ENCODE measurements at regions not wholly inside any gene's neighbourhood (a gene's known extent, or its start where the extent isn't known, plus 50 kb on each side); places are given as distances from the start of the nearest gene placed in this dataset.

DNA sequence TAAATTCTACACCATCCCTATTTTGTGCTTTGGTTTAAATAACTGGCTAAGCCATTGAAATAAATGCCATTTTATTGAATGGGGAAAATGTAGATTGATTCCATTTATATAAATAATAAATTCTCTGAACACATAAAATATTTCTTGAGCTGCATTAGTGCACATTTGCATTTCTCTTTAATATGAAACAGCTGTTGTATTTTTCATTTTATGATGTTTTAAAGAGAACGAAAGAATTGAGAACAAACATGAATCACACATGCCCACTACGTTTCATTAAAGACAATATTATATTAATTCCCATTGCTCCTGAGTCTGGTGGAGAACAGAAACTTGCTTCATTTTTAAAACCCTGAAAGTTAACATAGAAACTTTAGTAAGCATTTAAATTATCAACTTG lies 235.7 kb upstream of the CFAP20DC start:
- WGBS, 2 experiments (ENCODE audit: insufficient coverage in 1 of 2, insufficient read length in 1 of 2): 100% methylated on average over 1 to 2 of the region's 2 CpGs
- no peak for DNase-seq
- no peak overlapping the region for H3K9ac ChIP-seq (ENCODE audit: extremely low read depth, low read length, poor library complexity, severe bottlenecking)
- H3K36me3 ChIP-seq (ENCODE audit: control insufficient read depth, insufficient read depth, low read length): no peaks in the 10 kb centered on the region
- H3K9me3 Mint-ChIP-seq: no peaks in the 10 kb centered on the region
- no peak overlapping the region for H3K27ac Mint-ChIP-seq
- no peaks in the 10 kb centered on the region for H3K36me3 Mint-ChIP-seq (ENCODE audit: low read depth)
- H3K4me1 Mint-ChIP-seq: peaks cover 2% of the 10 kb centered on the region
- TF ChIP-seq, protein P1, sequence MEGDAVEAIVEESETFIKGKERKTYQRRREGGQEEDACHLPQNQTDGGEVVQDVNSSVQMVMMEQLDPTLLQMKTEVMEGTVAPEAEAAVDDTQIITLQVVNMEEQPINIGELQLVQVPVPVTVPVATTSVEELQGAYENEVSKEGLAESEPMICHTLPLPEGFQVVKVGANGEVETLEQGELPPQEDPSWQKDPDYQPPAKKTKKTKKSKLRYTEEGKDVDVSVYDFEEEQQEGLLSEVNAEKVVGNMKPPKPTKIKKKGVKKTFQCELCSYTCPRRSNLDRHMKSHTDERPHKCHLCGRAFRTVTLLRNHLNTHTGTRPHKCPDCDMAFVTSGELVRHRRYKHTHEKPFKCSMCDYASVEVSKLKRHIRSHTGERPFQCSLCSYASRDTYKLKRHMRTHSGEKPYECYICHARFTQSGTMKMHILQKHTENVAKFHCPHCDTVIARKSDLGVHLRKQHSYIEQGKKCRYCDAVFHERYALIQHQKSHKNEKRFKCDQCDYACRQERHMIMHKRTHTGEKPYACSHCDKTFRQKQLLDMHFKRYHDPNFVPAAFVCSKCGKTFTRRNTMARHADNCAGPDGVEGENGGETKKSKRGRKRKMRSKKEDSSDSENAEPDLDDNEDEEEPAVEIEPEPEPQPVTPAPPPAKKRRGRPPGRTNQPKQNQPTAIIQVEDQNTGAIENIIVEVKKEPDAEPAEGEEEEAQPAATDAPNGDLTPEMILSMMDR (conservative IDR thresholded peaks at IDR 0.05): no peak
- no peaks in the 10 kb centered on the region for H3K9me3 ChIP-seq (ENCODE audit: control insufficient read depth, low read length)
- H3K4me1 ChIP-seq (ENCODE audit: control insufficient read depth, insufficient read depth, low read length): no peaks in the 10 kb centered on the region
- no peaks in the 10 kb centered on the region for H3K27me3 ChIP-seq (ENCODE audit: control insufficient read depth, insufficient read depth, low read length, poor library complexity, severe bottlenecking)
- H3K27ac ChIP-seq (ENCODE audit: low read depth, low read length): no peak overlapping the region
- H3K27me3 Mint-ChIP-seq (ENCODE audit: insufficient read depth): peaks cover 8% of the 10 kb centered on the region
- H3K4me3 ChIP-seq (ENCODE audit: low read length): no peak overlapping the region
- no peak overlapping the region for H3K4me3 Mint-ChIP-seq

GRCh38 chr3:59284926-59285325 lies 235.1 kb upstream of the CFAP20DC start:
- Histone ChIP-seq H3K4me3 (ENCODE audit: low read length) (no peak overlapping the region), H3K27ac (ENCODE audit: low read depth, low read length) (no peak overlapping the region), H3K27me3 (ENCODE audit: control insufficient read depth, insufficient read depth, low read length, poor library complexity, severe bottlenecking) (no peaks in the 10 kb centered on the region), H3K4me1 (ENCODE audit: control insufficient read depth, insufficient read depth, low read length) (no peaks in the 10 kb centered on the region), H3K9me3 (ENCODE audit: control insufficient read depth, low read length) (no peaks in the 10 kb centered on the region), H3K9ac (ENCODE audit: extremely low read depth, low read length, poor library complexity, severe bottlenecking) (no peak overlapping the region), H3K36me3 (ENCODE audit: control insufficient read depth, insufficient read depth, low read length) (no peaks in the 10 kb centered on the region)
- Mint-ChIP-seq H3K9me3 (no peaks in the 10 kb centered on the region), H3K4me1 (peaks cover 2% of the 10 kb centered on the region), H3K4me3 (no peak overlapping the region), H3K27ac (no peak overlapping the region), H3K27me3 (ENCODE audit: insufficient read depth) (peaks cover 8% of the 10 kb centered on the region), H3K36me3 (ENCODE audit: low read depth) (no peaks in the 10 kb centered on the region)
- WGBS, 2 experiments (ENCODE audit: insufficient coverage in 1 of 2, insufficient read length in 1 of 2): 100% methylated on average over 1 of the region's 1 CpG; no CpG with 5 or more reads in 1 of the 2 experiments
- DNase-seq: no peak
- TF ChIP-seq, protein P1 (conservative IDR thresholded peaks at IDR 0.05): no peak

GRCh38 chr3:59280113-59280512 lies 230.3 kb upstream of the CFAP20DC start:
- Mint-ChIP-seq H3K9me3 (peaks cover 8% of the 10 kb centered on the region), H3K36me3 (ENCODE audit: low read depth) (no peaks in the 10 kb centered on the region), H3K4me1 (peaks cover 15% of the 10 kb centered on the region), H3K27me3 (ENCODE audit: insufficient read depth) (peaks cover 2% of the 10 kb centered on the region), H3K4me3 (no peak overlapping the region), H3K27ac (no peak overlapping the region)
- Histone ChIP-seq H3K4me3 (ENCODE audit: low read length) (no peak overlapping the region), H3K9me3 (ENCODE audit: control insufficient read depth, low read length) (peaks cover 16% of the 10 kb centered on the region), H3K36me3 (ENCODE audit: control insufficient read depth, insufficient read depth, low read length) (no peaks in the 10 kb centered on the region), H3K9ac (ENCODE audit: extremely low read depth, low read length, poor library complexity, severe bottlenecking) (no peak overlapping the region), H3K27me3 (ENCODE audit: control insufficient read depth, insufficient read depth, low read length, poor library complexity, severe bottlenecking) (no peaks in the 10 kb centered on the region), H3K4me1 (ENCODE audit: control insufficient read depth, insufficient read depth, low read length) (no peaks in the 10 kb centered on the region), H3K27ac (ENCODE audit: low read depth, low read length) (no peak overlapping the region)
- TF ChIP-seq, protein P1 (conservative IDR thresholded peaks at IDR 0.05): no peak
- 96 to 100% methylated on average over 1 to 2 of the region's 2 CpGs for WGBS, 2 experiments (ENCODE audit: insufficient coverage in 1 of 2, insufficient read length in 1 of 2)
- no peak for DNase-seq

Measured in endodermal cell (in vitro differentiated cells).